ENCODE measurements at regions not wholly inside any gene's neighbourhood (a gene's known extent, or its start where the extent isn't known, plus 50 kb on each side); places are given as distances from the start of the nearest gene placed in this dataset.

DNA sequence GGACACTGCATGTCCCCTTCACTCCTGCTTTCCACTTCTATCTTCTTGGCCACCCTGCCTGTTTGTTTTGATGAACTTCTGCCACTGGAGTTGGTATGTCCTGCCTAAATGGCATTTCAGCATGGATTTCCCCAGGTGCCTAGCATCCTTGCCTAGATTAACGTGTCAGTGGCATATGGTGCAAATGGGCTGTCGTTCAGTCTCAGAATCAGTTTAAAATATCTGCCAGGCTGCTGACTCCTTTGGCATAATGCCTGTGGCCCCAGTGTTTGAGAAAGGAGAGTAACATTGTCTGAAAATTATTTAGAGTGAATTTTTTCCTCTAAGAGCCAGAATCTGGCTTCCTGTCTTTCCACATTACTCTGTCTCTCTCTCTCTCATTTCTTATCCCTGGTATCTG, 64.9 kb upstream of the BARHL2 start:
- Histone ChIP-seq H3K4me3 (ENCODE audit: low read depth, low read length) (no peak overlapping the region), H3K27me3 (ENCODE audit: control insufficient read depth, insufficient read depth, low read length) (no peaks in the 10 kb centered on the region), H3K36me3 (ENCODE audit: control insufficient read depth, insufficient read depth, low read length) (no peaks in the 10 kb centered on the region)
- TF ChIP-seq, protein P1, sequence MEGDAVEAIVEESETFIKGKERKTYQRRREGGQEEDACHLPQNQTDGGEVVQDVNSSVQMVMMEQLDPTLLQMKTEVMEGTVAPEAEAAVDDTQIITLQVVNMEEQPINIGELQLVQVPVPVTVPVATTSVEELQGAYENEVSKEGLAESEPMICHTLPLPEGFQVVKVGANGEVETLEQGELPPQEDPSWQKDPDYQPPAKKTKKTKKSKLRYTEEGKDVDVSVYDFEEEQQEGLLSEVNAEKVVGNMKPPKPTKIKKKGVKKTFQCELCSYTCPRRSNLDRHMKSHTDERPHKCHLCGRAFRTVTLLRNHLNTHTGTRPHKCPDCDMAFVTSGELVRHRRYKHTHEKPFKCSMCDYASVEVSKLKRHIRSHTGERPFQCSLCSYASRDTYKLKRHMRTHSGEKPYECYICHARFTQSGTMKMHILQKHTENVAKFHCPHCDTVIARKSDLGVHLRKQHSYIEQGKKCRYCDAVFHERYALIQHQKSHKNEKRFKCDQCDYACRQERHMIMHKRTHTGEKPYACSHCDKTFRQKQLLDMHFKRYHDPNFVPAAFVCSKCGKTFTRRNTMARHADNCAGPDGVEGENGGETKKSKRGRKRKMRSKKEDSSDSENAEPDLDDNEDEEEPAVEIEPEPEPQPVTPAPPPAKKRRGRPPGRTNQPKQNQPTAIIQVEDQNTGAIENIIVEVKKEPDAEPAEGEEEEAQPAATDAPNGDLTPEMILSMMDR (IDR thresholded peaks at IDR 0.05; ENCODE audit: insufficient read depth, low read depth, low read length) = no peak
- CTCF ChIA-PET = interaction anchor here (0.6 kb wide), 1 partner anchor 479 kb away, joined by 4 read pairs; no protein-coding TSS in a partner anchor
- no peak for DNase-seq (ENCODE audit: low read depth)
- POLR2A ChIA-PET = no interaction called here

DNA sequence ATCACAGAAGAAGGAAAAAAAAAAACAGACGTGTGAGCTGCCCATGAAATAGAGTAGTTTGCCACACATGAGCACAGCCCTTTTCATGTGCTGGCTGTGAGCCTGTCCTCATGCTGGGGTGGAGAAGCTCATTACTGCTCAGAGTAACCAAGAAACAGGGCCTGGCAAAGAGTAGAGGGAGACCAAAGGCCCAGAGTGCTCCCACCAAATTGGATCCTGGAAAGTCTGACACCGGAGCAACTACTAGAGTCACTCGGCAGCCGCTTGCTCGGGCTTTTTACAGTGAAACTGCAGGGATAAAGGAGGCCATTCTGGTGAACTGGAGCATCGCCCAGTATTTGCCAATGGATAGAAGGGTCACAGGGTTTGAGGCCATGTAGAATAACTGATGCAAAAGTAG, 64.4 kb upstream of the BARHL2 start:
- POLR2A ChIA-PET = no interaction called here

DNA sequence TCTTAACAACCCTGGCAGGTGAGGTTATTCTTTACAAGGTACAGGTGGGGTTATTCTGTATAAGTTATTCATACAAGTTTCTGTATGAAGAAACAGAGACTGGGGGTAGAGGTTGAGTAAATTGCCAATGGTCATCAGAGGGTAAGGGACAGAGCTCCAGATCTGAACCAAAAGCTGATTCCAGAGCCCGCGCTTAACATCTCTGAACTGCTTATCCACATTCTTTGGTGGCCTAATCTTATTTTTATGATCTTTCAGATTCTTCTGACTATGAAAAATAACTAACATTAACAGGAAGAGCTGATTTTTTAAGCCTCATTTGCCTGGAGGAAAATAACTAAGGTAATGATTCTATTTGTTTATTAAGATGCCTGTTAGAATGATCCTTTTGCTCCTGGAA, 63.9 kb upstream of the BARHL2 start:
- POLR2A ChIA-PET = no interaction called here
- DNase-seq (ENCODE audit: low read depth) = no peak
- TF ChIP-seq, protein P1 (IDR thresholded peaks at IDR 0.05; ENCODE audit: insufficient read depth, low read depth, low read length) = no peak
- Histone ChIP-seq H3K27me3 (ENCODE audit: control insufficient read depth, insufficient read depth, low read length) (no peaks in the 10 kb centered on the region), H3K4me3 (ENCODE audit: low read depth, low read length) (no peak overlapping the region), H3K36me3 (ENCODE audit: control insufficient read depth, insufficient read depth, low read length) (no peaks in the 10 kb centered on the region)
- CTCF ChIA-PET = interaction anchor here (1.3 kb wide), 1 partner anchor 11 kb away, joined by 3 read pairs; no protein-coding TSS in a partner anchor

More for the DNA sequence above, 64.4 kb upstream of the BARHL2 start:
- no peak for DNase-seq (ENCODE audit: low read depth)
- no peaks in the 10 kb centered on the region for H3K27me3 ChIP-seq (ENCODE audit: control insufficient read depth, insufficient read depth, low read length)
- H3K36me3 ChIP-seq (ENCODE audit: control insufficient read depth, insufficient read depth, low read length) = no peaks in the 10 kb centered on the region
- CTCF ChIA-PET = interaction anchor here (1.3 kb wide), 1 partner anchor 11 kb away, joined by 3 read pairs; no protein-coding TSS in a partner anchor
- no peak overlapping the region for H3K4me3 ChIP-seq (ENCODE audit: low read depth, low read length)
- TF ChIP-seq, protein P1 (IDR thresholded peaks at IDR 0.05; ENCODE audit: insufficient read depth, low read depth, low read length) = no peak

DNA sequence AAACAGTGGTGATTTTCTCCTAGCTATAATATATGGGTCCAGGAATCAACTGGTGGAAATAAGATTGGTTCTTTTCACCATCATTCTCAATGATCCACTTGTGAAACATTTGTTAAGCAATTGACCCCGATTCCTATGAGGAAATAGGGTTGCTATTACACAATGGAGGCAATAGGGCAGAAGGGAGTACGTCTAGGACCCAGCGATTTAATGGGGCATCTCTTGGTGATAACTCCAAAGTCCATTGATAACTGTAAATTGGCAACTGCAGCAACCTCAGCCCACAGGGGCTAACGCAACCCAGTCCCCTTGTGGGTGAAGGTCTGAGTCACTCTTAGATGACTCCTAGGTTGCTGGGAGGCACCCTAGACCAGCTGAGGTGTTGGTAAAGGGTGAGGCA, 62.5 kb upstream of the BARHL2 start:
- no peak for DNase-seq (ENCODE audit: low read depth)
- TF ChIP-seq, protein P1 (IDR thresholded peaks at IDR 0.05; ENCODE audit: insufficient read depth, low read depth, low read length) = no peak
- POLR2A ChIA-PET = no interaction called here
- no peak overlapping the region for H3K4me3 ChIP-seq (ENCODE audit: low read depth, low read length)
- CTCF ChIA-PET = interaction anchor here (1.8 kb wide), 1 partner anchor 58 kb away, joined by 5 read pairs; no protein-coding TSS in a partner anchor
- H3K36me3 ChIP-seq (ENCODE audit: control insufficient read depth, insufficient read depth, low read length) = no peaks in the 10 kb centered on the region
- no peaks in the 10 kb centered on the region for H3K27me3 ChIP-seq (ENCODE audit: control insufficient read depth, insufficient read depth, low read length)

DNA sequence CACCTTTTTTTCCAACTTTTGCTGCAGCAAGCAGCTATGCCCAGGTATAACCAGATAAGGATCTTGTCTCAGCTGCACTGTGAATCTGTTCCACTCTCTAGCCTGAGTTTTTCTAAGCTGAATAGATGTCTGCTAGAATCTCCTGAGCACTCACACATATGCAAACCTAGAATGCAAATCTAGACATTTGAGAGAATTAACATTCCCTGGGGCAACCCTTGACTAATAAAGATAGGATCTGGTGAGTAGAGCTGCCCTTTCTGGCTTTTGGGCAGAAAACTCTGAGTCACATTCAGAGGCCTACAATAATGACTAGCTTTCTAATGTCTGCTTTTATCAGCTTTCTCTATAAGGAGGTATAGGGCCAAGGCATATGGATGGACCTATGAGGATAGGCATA, 61.4 kb upstream of the BARHL2 start:
- POLR2A ChIA-PET = no interaction called here
- Histone ChIP-seq H3K4me3 (ENCODE audit: low read depth, low read length) (no peak overlapping the region), H3K27me3 (ENCODE audit: control insufficient read depth, insufficient read depth, low read length) (no peaks in the 10 kb centered on the region), H3K36me3 (ENCODE audit: control insufficient read depth, insufficient read depth, low read length) (no peaks in the 10 kb centered on the region)
- TF ChIP-seq, protein P1 (IDR thresholded peaks at IDR 0.05; ENCODE audit: insufficient read depth, low read depth, low read length) = no peak
- no peak for DNase-seq (ENCODE audit: low read depth)
- CTCF ChIA-PET = interaction anchor here (0.5 to 1.8 kb wide), 2 partner anchors 57 to 377 kb away, joined by 3 to 5 read pairs; no protein-coding TSS in a partner anchor
